NCI-H460 (cell line): ENCODE measurements at regions not wholly inside any gene's neighbourhood (a gene's known extent, or its start where the extent isn't known, plus 50 kb on each side); places are given as distances from the start of the nearest gene placed in this dataset.
"Not testable (repeated sequence)": the region's sequence is repeated elsewhere in the genome, so short reads cannot be mapped to it uniquely, and the experiment has no call there.

Experiments used
- DNase-seq: peaks from one replicate; pipeline ENCODE4 v3.0.0-alpha.2; 2016; ENCODE audit warnings: low read depth; ENCODE audit errors: extremely low read depth

DNA sequence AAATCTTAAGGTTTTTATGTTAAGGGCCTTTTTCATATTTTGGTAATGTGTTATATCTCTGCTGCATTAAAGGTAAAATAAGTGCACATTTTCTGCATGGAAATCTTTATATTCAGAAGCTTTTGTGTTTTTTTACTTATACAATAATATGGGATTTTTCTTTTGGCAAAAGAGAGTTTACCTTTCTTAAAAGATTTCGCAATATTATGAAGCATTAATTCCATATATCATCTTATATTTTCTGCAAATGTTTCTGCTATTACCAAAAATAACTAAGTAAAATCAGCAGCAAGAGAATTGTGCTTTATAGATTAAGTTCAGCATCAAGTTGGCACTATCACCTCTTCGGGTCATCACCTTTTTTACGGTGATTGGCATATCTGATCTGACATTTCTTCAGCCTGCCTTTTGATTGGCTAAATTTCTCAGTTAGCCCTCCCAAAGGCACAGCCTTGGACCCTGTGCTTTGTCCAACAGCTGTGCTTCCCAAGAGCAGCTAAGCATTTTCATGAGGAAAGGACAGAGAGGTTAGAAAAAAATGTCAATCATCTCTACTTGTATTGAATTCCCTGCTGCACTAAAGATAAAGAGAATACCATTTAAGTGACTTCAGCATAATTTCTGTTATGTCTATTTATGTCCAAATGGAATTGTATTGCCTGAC lies 767.1 kb upstream of the PRMT6 start:
- DNase-seq, result no peak

DNA sequence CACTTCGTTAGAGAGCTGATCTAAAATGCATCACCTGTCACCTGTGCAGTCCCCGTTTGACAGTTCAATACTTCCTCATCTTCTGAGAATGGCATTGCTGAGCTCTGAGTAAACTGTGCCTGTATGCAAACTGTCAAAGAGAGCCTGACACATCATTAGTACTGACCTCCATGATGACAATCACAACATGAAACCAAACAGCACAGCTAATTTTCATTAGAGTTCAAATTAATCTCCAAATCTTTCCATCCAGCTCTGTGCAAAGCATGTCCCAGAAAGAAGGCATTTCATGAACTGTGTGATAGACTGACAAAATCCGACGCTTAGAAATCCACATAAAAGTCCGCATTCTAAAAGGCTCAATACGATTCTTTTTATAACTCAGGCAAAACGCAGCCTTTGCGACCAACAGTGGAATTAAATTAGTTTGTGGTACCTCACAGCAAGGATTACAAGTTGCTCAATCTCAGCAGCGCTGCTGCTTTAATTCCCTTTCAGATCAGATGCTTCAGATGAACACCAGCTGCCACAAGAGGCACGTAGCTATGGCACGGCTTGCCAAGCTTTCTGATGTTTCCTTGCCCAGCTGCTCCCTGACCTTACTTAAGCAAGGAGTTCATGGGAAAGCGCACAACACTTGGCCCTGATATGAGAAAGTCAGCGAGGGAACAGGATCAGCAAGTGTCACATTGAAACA lies 765.5 kb upstream of the PRMT6 start:
- DNase-seq, result no peak

DNA sequence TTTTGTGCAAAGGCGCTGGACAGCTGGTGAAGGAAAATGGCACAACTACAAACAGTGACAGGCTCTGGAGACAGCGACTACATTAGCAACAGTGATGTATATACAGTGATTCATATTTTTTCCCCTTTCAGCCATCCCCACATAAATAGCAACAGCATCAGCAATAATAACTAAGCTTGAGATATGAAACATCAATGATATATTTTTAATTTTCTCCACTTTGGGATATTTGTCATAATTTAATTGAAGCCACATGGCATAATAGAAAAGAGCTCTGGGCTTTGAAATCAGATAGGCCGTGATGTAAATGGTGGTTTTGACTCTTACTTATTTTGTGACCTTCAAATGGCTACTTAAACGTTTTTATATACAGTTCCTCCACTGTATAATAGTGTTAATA lies 764.3 kb upstream of the PRMT6 start:
- no peak for DNase-seq

DNA sequence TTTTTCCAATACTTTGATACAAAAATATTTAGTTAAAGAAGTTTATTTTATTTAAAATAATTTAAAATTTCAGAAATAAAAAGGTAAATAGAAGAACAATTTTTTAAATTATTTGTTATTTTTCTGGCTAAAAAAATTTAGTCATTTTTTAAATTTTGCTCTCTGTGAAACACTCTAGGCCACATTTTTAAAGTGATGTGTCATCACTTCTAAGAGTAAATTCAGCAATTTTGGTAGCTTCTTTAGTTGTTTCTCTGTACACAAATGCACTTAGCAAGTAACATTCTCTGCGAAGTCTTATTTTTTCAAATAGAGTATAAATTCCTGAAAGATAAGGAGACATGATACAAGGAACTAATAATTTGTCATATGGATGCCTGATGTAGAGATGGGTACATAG lies 760.0 kb upstream of the PRMT6 start:
- no peak for DNase-seq

DNA sequence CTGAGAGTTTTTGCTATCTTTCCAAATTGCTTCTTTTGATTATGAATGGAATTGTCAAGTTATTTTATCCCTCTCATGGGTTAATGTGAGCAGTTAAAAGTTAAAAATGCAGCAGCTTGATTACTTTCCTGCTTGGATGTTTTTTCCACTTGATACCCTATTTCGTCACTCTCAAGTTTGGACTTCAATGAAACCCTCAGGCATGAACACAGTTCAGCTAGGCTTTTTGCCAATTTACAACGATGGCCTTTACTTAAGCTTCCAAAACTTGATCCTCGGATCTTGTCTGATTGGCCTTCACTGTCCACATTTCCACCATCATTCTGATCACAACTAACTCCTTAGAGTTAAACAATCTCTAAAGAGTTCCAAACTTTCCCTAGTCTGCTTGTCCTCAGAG lies 752.4 kb upstream of the PRMT6 start:
- no peak for DNase-seq

DNA sequence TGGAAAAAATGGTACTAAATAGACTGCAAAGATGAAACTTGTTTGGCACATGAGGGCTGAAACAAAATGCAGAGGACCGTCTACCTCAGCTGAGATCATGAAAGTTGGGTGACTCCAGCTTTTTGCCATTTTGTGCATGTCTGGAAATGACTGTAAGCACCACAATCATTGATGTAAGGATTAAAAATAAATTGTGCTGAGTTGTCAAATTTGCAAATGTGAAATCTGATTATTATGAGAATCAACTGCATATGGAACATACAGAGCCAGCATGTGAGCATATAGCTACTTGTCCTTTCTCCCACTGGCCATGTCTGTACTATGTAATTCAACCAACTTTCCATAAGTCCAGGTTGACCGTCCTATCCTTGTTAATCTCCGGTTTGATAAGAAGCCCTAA lies 736.9 kb upstream of the PRMT6 start:
- DNase-seq, result no peak

DNA sequence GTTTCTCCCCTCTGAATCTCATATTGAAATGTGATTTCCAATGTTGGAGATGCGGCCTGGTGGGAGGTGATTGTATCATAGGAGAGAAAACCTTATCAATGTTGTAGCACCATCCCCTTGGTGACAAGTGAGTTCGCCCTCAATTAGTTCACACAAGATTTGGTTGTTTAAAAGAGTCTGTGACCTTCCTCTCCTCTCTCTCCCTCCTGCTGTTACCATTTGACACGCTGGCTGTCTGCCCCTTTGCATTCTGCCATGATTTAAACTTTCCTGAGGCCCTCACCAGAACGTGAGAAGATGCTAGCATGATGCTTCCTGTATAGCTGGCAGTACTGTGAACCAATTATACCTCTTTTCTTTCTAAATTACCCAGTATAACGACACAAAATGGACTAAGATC lies 730.9 kb upstream of the PRMT6 start:
- no peak for DNase-seq

DNA sequence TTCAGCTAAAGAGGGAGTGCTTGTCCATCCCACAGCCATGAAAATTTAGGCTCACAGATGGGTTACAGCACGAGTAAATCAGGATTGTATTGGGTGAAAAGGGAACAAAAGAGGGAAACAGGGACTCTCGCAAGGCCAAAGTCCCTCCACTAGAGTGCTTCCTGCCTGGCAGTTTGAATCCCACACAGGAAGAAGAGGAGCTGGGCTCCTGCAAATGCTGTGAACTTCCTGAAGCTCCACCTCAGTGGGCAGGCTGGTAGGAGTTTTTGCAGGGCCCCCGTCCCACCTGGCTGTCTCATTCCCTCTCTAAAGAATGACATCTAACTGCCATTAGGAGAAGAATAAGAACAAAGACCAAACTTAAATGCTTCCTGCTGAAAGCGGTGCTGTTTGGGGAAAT lies 712.0 kb upstream of the PRMT6 start:
- no peak for DNase-seq

DNA sequence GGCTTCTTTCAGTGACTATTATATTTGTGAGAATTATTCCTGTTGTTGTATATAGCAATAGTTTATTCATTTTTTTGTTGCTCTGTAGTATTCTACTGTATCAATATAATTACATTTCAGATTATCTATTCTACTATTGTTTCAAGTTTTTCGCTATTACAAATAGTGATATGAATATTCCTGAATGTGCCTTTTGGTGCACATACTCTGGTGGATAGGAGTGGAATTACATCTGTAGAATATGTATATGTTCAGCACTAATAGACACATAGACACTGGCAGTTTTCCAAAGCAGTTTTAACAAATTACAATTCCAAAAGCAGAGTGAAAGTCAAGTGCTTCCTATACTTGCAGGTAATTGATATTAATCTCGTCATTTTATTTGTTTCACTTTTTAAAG lies 696.2 kb upstream of the PRMT6 start:
- DNase-seq, result no peak

DNA sequence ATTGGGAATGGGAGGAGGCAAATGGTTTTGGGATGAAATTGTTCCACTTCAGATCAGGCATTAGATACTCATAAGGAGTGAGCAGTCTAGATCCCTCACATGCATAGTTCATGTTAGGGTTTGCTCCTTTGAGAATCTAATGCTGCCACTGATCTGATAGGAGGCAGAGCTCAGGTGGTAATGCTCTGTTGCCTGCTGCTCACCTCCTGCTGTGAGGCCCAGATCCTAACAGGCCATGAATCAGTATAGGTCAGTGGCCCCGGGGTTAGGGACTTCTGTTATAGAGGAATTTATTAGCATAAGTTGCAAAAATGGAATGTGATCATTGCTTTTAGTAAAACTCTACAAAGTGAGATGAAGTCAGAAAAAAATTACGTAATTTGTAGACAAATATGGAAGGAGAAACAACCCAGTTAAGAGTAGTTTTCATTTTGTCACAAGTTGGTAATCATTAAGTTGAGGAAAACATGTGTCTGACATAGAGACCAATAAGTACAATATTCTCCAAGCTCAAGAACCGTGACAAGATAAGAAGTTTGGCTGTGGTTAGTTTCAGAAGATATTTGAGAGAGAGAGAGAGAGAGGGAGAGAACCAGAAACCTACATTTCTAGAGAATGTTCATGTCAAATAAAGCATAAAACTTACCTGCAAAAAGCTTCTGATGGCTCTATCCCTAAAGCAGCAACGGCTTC lies 689.7 kb upstream of the PRMT6 start:
- no peak for DNase-seq

DNA sequence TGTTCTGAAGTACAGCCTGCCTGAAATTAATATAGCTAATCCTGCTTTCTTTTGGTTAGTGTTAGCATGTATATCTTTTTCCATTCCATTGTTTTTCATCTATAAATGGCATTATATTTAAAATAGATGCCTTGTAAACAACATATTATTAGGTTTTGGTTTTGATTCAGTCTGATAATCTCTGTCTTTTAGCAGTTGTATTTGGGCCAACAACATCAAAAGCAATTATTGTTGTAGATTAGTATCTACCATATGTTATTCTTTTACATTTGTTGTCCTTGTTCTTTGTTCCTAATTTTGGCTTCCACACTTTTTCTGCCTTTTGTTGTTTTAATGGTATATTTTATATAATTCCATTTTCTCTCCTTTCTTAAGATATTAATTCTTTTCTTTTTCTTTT lies 678.2 kb upstream of the PRMT6 start:
- no peak for DNase-seq

DNA sequence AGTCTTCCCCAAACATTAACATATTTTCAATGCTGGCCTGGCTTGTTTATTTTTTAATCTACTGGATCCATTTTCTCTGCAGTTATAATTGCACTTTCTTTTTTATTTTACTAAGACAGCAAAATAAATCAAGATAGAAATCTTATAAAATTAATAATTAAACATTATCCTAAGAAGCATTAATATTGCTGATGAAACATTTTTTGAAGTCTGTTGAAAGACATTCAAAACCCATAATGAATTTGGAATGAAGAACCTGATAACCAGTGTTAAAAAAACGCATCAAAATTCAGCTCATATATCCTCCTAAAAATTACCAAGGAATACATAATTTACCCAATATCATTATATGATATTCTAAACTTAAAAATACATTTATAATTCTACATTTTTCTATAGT lies 675.7 kb upstream of the PRMT6 start:
- DNase-seq, result no peak

DNA sequence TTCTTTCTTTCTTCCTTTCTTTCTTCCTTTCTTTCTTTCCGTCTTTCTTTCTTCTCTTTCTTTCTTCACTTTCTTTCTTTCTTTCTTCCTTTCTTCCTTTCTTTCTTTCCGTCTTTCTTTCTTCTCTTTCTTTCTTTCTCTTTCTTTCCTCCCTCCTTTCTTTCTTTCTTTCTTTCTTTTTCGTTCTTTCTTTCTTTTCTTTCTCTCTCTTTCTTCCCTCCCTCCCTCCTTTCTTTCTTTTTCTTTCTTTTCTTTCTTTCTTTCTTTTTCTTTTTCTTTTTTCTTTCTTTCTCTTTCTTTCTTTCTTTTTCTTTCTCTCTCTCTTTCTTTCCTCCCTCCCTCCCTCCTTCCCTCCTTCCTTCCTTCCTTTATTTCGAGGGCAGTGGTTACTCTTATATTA lies 667.3 kb upstream of the PRMT6 start:
- DNase-seq, result not testable (repeated sequence)

DNA sequence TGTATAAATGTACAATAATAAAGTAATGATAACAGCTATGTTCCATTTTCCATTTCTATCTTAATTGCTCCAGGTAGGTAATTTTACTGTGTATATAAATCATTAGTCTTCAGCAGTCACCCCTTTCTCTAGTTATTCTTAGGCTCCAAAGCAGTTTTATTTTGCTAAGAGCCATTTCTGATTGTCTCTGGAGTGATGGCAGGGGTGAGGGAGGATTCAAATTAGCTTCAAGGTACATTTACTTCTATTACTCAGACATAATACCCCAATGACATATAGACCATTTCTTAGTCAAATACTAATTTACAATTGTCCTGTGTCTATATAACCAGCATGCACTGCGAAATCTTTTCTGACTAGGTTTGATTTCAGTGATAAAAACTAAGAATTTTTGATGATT lies 663.4 kb upstream of the PRMT6 start:
- no peak for DNase-seq

DNA sequence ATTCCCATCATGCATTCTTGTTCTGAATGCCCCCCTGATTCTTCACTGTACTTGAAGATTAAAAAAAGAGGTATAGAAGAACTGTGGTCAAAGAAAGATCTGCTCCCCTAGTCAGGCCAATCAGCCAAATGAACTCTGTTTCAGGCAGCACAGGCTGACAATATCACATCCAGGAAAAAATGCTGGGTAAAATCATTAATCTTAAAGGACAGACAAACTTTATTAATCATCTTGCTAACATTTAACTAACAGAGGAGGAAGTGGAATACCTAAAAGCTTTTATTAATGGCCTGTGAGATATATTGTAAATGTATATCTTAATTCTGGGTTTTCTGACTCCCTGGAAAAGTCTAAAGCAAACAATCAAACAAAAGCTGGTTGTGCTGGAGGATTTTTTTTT lies 660.5 kb upstream of the PRMT6 start:
- no peak for DNase-seq

DNA sequence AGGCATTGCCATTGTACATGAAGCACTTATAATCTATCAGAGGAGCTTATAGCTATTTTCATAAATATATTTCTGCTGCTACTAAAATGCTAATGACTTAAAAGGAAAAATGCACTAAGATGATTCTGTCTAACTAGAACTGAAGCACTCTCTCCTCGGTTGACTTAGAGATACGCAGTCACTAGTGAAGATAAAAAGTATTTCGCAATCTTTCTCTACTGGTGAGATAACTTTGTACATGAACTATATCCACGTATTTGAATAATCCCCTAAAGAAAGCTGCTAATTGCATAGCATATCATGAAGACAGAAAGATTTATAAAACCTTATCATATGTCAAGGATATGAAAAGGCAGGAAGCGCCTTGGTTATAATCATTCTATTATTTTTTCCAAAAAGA lies 658.1 kb upstream of the PRMT6 start:
- DNase-seq, result no peak

DNA sequence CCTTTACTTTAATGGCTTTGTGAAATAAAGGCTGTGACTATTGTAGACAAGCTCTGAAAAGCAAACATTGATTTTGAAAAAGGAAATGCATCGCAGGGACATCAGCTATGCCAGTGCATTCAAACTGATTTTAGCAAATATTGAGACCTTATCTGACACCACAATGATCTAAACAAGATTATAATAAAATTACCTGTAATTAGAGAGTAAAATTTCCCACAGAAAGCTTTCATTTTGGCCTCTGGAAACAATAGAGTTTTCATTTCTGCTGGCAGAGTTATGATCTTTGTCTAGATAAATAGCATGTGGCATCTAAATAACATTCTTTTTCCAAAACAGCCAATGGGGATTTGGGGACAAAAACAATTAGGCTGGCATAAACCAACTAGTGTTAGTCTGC lies 650.4 kb upstream of the PRMT6 start:
- DNase-seq, result no peak

DNA sequence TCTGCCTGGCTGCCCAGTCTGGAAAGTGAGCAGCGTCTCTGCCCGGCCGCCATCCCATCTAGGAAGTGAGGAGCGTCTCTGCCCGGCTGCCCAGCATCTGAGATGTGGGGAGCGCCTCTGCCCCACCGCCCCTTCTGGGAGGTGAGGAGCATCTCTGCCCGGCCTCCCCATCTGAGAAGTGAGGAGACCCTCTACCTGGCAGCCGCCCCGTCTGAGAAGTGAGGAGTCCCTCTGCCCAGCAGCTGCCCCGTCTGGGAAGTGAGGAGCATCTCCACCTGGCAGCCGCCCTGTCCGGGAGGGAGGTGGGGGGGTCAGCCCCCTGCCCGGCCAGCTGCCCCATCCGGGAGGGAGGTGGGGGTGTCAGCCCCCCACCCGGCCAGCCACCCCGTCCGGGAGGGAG lies 644.2 kb upstream of the PRMT6 start:
- DNase-seq, result not testable (repeated sequence)

DNA sequence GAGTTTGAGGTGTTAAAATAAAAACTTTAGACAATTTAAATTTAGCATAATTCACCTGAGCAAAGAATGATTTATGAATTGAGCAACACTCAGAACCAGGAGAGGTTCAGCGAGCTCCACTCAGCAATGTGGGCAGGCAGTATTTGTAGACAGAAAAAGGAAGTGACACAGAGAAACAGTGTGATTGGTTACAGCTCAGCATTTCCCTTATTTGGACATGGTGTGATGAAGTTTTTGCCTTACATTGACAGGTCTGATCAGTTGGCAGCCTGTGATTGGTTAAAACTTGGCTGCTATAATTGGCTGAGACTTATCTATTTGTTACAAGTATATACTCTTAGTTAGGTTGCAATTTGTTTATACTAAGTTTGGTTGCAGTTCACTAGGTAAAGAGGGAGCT lies 621.2 kb upstream of the PRMT6 start:
- no peak for DNase-seq

DNA sequence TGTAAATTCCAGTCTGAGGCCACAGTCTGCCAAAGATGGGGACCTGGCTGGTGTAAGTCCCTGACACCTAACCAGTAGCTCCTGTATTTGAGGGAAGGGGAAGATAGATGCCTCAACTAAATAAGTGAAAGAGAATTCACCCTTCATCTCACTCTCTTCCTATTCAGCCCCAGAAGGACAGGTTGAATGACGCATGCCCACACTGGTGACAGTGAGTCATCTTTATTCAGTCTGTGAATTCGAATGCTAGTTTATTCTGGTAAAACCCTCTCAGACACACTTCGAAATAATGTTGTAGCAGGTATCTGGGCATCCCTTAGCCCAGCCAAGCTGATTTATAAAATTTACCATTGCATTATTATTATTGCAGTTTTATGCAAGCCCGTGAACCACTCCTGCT lies 617.0 kb upstream of the PRMT6 start:
- no peak for DNase-seq

DNA sequence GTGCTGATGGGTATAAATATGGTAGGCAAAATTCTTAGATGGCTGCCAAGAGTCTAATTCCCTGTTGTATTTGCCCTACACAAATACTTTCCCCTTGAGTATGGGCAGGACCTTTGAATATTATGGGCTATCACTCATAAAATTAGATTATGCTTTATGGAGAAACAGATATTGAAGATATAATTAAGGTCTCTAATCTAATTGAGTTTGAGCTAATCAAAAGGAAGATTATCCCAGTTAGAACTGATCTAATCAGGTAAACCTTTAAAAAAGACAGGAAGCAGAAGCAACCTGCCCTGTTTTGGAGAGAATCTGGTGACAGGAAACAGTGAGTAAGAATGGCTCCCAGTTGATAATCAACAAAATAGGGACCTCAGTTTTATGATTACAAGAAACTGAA lies 609.0 kb upstream of the PRMT6 start:
- no peak for DNase-seq

DNA sequence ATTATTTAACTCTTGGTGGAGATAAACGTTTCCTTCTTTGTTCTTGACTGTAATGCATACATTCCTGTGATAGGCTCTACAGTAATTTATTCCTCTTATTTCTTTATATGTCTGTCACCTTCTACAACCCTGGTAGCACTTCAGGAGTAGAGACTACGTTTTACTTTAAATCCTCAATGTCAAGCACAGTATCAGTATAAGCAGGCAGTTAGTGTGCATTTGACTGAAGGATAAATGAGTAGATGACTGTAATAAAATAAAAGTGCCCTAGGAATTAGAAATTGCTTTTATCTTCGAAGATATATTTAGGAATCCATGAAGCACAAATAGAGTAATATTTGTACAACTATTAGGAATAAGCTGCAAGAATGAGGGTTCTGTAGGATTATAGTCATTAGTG lies 599.6 kb upstream of the PRMT6 start:
- DNase-seq, result no peak
